Heart left ventricle (tissue), 13 donors: ENCODE measurements at regions not wholly inside any gene's neighbourhood (a gene's known extent, or its start where the extent isn't known, plus 50 kb on each side); places are given as distances from the start of the nearest gene placed in this dataset.

Source experiments
- POLR2A ChIP-seq, 2 donors: fragments of 450-650 bp; IDR thresholded peaks; one replicate each; pipeline ENCODE4 v1.6.1; 2017; ENCODE audit warnings: antibody characterized with exemption in 2 of 2, mild to moderate bottlenecking in 2 of 2, moderate library complexity in 2 of 2
- TF ChIP-seq, protein P1 (sequence below), 12 donors: fragments of 200-600 bp; sonication (generic) in 4 of 12; IDR thresholded peaks; one replicate each; pipeline versions ENCODE4 v1.5.0 to v1.8.0; 2018 to 2022; ENCODE audit warnings: antibody characterized with exemption in 12 of 12, mild to moderate bottlenecking in 5 of 12
- donor health status: ischemic (EF 13 %, LVEDD 7.1; RV severe dilation, severe dysfunction).
- donor health status: DM: no; HTN: yes; CAD: no.
- donor health status: DM: no; HTN: no; CAD: no.
- donor health status: ischemic (EF 25% LVEDD 6.9; RV normal size, moderate dysfunction).
- donor health status: ischemic (EF 25% LVEDD 5.7; RV mildly dilated, moderate dysfunction).
- donor health status: ischemic (EF 35%, LVEDD 5.7; RV mildly dilated, moderate dysfunction).
- donor health status: nonischemic (EF 11% LVEDD 7.7; RV severe dilation, severe dysfunction).
- donor health status: DM: yes; HTN: yes; CAD: no.
- donor health status: PGD.
- donor health status: ischemic (EF 29% LVEDD 5.4; RV normal size, mild dysfunction).
- donor health status: nonischemic (EF 23%, LVEDD 6.1; RV moderate dilation, normal function).

- TF ChIP-seq, protein P1, sequence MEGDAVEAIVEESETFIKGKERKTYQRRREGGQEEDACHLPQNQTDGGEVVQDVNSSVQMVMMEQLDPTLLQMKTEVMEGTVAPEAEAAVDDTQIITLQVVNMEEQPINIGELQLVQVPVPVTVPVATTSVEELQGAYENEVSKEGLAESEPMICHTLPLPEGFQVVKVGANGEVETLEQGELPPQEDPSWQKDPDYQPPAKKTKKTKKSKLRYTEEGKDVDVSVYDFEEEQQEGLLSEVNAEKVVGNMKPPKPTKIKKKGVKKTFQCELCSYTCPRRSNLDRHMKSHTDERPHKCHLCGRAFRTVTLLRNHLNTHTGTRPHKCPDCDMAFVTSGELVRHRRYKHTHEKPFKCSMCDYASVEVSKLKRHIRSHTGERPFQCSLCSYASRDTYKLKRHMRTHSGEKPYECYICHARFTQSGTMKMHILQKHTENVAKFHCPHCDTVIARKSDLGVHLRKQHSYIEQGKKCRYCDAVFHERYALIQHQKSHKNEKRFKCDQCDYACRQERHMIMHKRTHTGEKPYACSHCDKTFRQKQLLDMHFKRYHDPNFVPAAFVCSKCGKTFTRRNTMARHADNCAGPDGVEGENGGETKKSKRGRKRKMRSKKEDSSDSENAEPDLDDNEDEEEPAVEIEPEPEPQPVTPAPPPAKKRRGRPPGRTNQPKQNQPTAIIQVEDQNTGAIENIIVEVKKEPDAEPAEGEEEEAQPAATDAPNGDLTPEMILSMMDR (IDR thresholded peaks at IDR 0.05), result no peak
- no peak for TF ChIP-seq POLR2A (IDR thresholded peaks at IDR 0.05)
Observed at GRCh38 chr13:91211510-91211909, 136.0 kb upstream of the MIR17HG start.
